SK-N-MC (cell line): ENCODE measurements at regions not wholly inside any gene's neighbourhood (a gene's known extent, or its start where the extent isn't known, plus 50 kb on each side); places are given as distances from the start of the nearest gene placed in this dataset.

ENCODE experiments used
- DNase-seq: peaks from one replicate; pipeline ENCODE4 v3.0.0-alpha.2; 2011; ENCODE audit warnings: low read depth, low spot score
- H3K27ac ChIP-seq: fragments of 200-600 bp; sonication (generic); 2 replicates; pipeline ENCODE4 v1.5.1; 2016; ENCODE audit warnings: mixed run types
- H3K36me3 ChIP-seq: fragments of 200-600 bp; sonication (generic); 2 replicates; pipeline ENCODE4 v1.6.1; 2017; ENCODE audit warnings: antibody characterized with exemption, low read length, mixed read lengths; ENCODE audit not compliant: insufficient read depth
- H3K4me3 ChIP-seq: fragments of 200-600 bp; sonication (generic); 2 replicates; pipeline ENCODE4 v1.5.1; 2016
- H3K9ac ChIP-seq: fragments of 200-600 bp; sonication (generic); 2 replicates; pipeline ENCODE4 v1.8.0; 2017; ENCODE audit warnings: mixed run types, mixed read lengths; ENCODE audit not compliant: insufficient read length
- H3K9me3 ChIP-seq: fragments of 200-600 bp; sonication (generic); 2 replicates; pipeline ENCODE4 v1.6.1; 2017; ENCODE audit warnings: low read depth, mild to moderate bottlenecking, antibody characterized with exemption, low read length, moderate library complexity, mixed read lengths
- EZH2 ChIP-seq: fragments of 200-600 bp; sonication (generic); IDR thresholded peaks from one replicate; pipeline ENCODE4 v1.6.1; 2017; ENCODE audit warnings: antibody characterized with exemption
- FOXP2 ChIP-seq: optimal IDR thresholded peaks from 2 replicates; pipeline ENCODE3; 2011; ENCODE audit warnings: mild to moderate bottlenecking, moderate library complexity; ENCODE audit not compliant: insufficient read depth; ENCODE audit errors: extremely low read length, control extremely low read depth
- POLR2AphosphoS5 ChIP-seq: IDR thresholded peaks from 2 replicates; pipeline ENCODE4 v1.6.1; 2012; ENCODE audit warnings: mild to moderate bottlenecking, low read depth, low read length, borderline replicate concordance

DNA sequence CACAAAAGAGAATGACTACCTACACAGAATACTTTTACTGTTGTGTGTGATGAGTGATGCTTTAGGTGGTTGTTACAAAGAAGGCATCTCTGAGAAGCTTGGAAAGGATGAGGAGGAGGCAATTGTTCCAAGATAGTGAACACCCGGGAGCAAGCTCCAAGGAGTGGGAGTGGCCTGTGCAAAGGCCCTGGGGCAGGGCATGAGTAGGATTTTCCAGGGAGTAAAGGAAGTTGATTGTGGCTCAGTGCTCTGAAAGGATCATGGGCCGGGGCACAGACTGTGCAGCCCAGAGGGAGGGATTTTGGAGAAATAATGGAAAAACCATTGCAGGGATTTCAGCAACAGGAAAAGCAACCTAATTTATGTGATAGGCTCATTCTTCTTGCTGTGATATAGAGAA, 264.3 kb downstream of the CDH26 start:
- Histone ChIP-seq H3K9ac (no peak overlapping the region), H3K36me3 (no peaks in the 10 kb centered on the region), H3K9me3 (no peaks in the 10 kb centered on the region), H3K27ac (no peak overlapping the region), H3K4me3 (no peak overlapping the region)
- DNase-seq: no peak
- TF ChIP-seq EZH2 (no peak), POLR2AphosphoS5 (no peak), FOXP2 (no peak)

DNA sequence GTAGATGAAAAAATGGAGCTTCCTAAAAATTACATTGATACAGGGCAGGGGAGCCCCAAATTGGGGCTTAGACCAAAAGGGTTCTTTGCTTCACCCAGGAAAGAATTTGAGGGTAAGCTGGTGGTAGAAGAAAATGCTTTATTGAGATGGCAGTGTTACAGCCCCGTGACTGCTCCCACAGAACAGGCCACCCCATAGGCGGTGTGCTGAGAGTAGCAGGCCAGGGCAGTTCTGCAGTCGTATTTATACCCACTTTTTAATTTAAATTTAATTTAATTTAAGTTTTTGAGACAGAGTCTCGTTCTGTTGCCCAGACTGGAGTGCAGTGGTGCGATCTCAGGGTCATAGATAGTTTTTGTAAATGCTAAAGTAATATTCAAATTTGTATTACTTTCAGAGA, 265.0 kb downstream of the CDH26 start:
- Histone ChIP-seq H3K9me3 (no peaks in the 10 kb centered on the region), H3K9ac (no peak overlapping the region), H3K4me3 (no peak overlapping the region), H3K27ac (no peak overlapping the region), H3K36me3 (no peaks in the 10 kb centered on the region)
- DNase-seq: no peak
- TF ChIP-seq FOXP2 (no peak), EZH2 (no peak), POLR2AphosphoS5 (no peak)

DNA sequence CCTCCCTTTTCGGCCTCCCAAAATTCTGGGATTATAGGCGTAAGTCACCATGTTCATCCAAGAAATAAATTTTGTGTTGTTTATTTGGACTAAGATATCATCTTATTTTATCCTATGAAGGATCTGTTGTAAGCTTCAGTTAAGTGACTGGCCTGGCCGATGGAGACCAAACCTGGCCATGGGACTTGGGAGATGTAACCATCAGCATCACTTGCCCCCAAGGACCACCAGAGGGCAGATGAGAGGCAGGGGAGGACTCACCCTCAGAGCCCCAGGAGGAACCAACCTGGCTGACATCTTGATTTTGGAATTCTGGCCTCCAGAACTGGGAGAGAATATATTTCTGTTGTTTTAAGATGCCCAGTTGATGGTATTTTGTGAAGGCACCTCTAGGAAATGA, 266.7 kb downstream of the CDH26 start:
- DNase-seq: no peak
- no peaks in the 10 kb centered on the region for H3K9me3 ChIP-seq
- H3K9ac ChIP-seq: no peak overlapping the region
- no peak overlapping the region for H3K4me3 ChIP-seq
- H3K36me3 ChIP-seq: no peaks in the 10 kb centered on the region
- H3K27ac ChIP-seq: no peak overlapping the region
- TF ChIP-seq FOXP2 (no peak), EZH2 (no peak), POLR2AphosphoS5 (no peak)

DNA sequence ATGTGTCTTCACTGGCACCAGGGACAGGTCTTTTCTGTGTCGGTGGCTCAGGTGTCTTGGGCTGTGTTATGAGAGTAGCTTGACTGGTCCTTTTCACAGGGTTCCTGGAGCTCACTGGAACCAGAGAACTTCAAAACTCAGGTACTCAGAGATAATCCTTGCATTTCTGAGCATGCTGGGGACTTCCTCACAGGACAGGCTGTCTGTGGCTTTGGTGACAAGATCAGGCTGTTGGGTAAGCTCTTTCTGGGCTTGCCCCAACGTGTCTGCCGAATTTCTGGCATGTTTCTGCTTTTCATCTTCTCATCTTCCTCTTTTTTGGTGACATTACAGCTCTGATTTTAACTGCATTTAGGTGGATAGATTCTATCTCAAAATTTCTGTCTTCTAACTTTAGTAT, 270.0 kb downstream of the CDH26 start:
- no peak for DNase-seq
- Histone ChIP-seq H3K27ac (no peak overlapping the region), H3K4me3 (no peak overlapping the region), H3K9me3 (no peaks in the 10 kb centered on the region), H3K36me3 (no peaks in the 10 kb centered on the region), H3K9ac (no peak overlapping the region)
- TF ChIP-seq EZH2 (no peak), FOXP2 (no peak), POLR2AphosphoS5 (no peak)

DNA sequence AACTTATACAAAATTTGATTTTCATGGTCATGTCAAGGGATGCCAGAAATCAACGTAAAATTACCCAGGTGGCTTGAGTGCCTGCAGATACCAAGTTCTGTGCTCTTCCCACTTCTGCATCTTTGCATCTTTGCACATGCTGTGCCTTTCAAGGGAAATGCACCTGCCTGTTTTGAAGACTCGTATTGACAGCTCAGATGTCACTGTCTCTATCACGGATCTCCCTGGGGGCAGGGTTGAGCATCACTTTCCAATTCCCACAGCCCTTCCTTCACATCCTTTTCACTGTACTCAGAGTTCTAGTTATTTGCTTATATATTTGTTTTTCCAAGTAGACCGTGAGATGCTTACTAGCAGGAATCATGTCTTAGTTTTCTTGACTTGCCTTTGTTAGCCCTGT, 274.2 kb downstream of the CDH26 start:
- Histone ChIP-seq H3K27ac (no peak overlapping the region), H3K9me3 (no peaks in the 10 kb centered on the region), H3K36me3 (no peaks in the 10 kb centered on the region), H3K4me3 (no peak overlapping the region), H3K9ac (no peak overlapping the region)
- DNase-seq: no peak
- TF ChIP-seq FOXP2 (no peak), POLR2AphosphoS5 (no peak), EZH2 (no peak)

DNA sequence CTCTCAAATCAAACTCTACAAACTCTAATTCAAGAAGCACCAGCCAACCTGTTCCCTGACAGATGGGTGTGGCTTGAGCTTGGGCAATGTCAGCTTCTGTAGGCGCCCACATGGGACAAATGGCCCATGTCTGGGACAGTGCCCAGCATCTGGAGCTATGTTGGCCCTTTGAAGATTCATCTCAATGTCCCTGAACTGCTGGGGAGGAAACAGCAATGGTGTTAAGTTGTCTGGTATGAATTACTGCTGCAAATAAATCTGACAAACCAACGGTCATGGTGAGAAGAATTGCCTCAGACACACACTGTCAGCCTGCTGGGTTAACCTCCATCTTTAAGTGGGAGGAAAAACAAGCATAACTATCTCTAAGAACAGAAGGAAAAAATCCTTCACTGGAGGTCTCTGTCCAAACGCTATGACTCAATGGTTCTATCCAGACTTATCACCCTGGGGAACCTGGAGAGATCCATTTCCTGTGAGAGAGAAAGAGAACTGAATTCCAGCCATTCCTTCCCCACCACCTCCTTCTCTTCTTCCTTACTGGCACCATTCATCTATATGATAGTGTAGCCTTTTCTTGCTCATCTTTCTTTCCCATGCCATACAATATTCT, 274.9 kb downstream of the CDH26 start:
- no peak for DNase-seq
- H3K9ac ChIP-seq: no peak overlapping the region
- no peaks in the 10 kb centered on the region for H3K36me3 ChIP-seq
- H3K4me3 ChIP-seq: no peak overlapping the region
- no peaks in the 10 kb centered on the region for H3K9me3 ChIP-seq
- no peak overlapping the region for H3K27ac ChIP-seq
- TF ChIP-seq EZH2: no peak
- no peak for TF ChIP-seq FOXP2
- no peak for TF ChIP-seq POLR2AphosphoS5

DNA sequence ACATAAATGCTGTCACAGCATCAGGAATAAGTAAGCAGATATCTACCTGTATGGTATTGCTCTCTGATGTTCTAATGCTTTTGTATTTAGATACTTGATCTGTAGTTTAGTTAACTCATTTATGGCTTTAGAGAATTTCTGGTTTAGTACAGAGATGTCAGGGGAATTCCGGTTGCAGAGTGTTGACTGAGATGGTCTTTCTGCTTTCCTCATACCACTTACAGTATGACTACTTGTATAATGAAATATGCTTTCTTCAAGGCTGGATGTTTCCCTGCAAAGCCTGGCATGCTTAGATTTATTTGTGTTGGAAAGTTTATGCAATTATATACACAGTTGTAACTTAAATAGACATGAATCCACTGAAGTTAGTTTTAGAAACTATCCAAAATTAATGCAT, 278.4 kb downstream of the CDH26 start:
- no peak for TF ChIP-seq FOXP2
- no peak for TF ChIP-seq EZH2
- no peak for TF ChIP-seq POLR2AphosphoS5
- Histone ChIP-seq H3K36me3 (no peaks in the 10 kb centered on the region), H3K9me3 (no peaks in the 10 kb centered on the region), H3K27ac (no peak overlapping the region), H3K4me3 (no peak overlapping the region), H3K9ac (no peak overlapping the region)
- no peak for DNase-seq

DNA sequence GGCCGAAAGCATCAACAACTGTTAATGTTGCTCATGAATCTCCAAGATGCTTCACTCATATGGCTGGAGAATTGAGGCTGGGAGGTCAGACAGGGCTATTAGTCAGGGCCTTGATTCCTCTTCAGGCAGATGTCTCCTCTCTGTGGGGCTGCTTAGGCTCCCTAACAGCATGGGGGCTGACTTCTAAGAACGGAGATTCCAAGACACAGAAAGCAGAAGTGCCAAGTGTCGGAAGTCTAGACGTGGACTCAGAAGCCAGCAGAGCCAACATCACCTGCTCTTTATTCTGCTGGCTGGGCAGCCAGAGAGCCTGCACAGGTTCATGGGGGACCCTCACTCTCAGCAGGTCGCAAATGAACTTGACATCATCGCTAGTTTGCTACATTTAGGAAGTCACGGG, 279.8 kb downstream of the CDH26 start:
- H3K36me3 ChIP-seq: no peaks in the 10 kb centered on the region
- H3K27ac ChIP-seq: no peak overlapping the region
- DNase-seq: no peak
- no peak for TF ChIP-seq POLR2AphosphoS5
- no peak for TF ChIP-seq FOXP2
- TF ChIP-seq EZH2: no peak
- H3K9ac ChIP-seq: no peak overlapping the region
- H3K9me3 ChIP-seq: no peaks in the 10 kb centered on the region
- no peak overlapping the region for H3K4me3 ChIP-seq
